H1 (cell line): ENCODE measurements at regions not wholly inside any gene's neighbourhood (a gene's known extent, or its start where the extent isn't known, plus 50 kb on each side); places are given as distances from the start of the nearest gene placed in this dataset.

Source experiments
- CEBPB ChIP-seq: IDR thresholded peaks from 2 replicates; pipeline ENCODE4 v1.6.1; 2012; ENCODE audit warnings: low read depth, low read length
- CHD1 ChIP-seq: IDR thresholded peaks from 2 replicates; pipeline ENCODE4 v1.6.1; 2012; ENCODE audit warnings: low read depth, low read length, improper control_type of control experiment
- POLR2A ChIP-seq, 2 experiments: IDR thresholded peaks; 1 replicate in 1 of 2; 2 replicates in 1 of 2; pipeline ENCODE4 v1.6.1; 2011; ENCODE audit warnings: low read depth in 2 of 2, low read length in 2 of 2, mild to moderate bottlenecking in 2 of 2; ENCODE audit errors: control extremely low read depth in 1 of 2
- POLR2AphosphoS5 ChIP-seq: IDR thresholded peaks from 2 replicates; pipeline ENCODE4 v1.6.1; 2011; ENCODE audit warnings: low read depth, low read length
- RAD21 ChIP-seq, 2 experiments: IDR thresholded peaks in 1 of 2; conservative IDR thresholded peaks in 1 of 2; 2 replicates each; pipeline ENCODE4 v1.6.1; 2011; ENCODE audit warnings: low read depth in 2 of 2, low read length in 2 of 2, improper control_type of control experiment in 1 of 2, inconsistent platforms in 1 of 2, mild to moderate bottlenecking in 1 of 2, moderate library complexity in 1 of 2
- SUZ12 ChIP-seq: fragments of 200-600 bp; sonication (generic); IDR thresholded peaks from 2 replicates; pipeline ENCODE4 v1.6.1; 2012; ENCODE audit warnings: mild to moderate bottlenecking, inconsistent platforms, low read length, moderate library complexity, mixed read lengths
- TBP ChIP-seq: IDR thresholded peaks from 2 replicates; pipeline ENCODE4 v1.6.1; 2011; ENCODE audit warnings: low read depth, low read length, improper control_type of control experiment
- YY1 ChIP-seq: IDR thresholded peaks from 2 replicates; pipeline ENCODE4 v1.6.1; 2011; ENCODE audit warnings: low read depth, mild to moderate bottlenecking, low read length
- TF ChIP-seq, protein P1 (sequence below): fragments of 300-600 bp; sonication (generic); IDR thresholded peaks from 2 replicates; pipeline ENCODE4 v1.7.1; 2012; ENCODE audit warnings: low read length, moderate library complexity, mild to moderate bottlenecking, inconsistent platforms; ENCODE audit not compliant: insufficient replicate concordance
- TF ChIP-seq, protein P2 (sequence below), 3 experiments: IDR thresholded peaks; 1 replicate in 2 of 3; 2 replicates in 1 of 3; pipeline versions ENCODE4 v1.5.1 to v1.6.1; 2011; ENCODE audit warnings: low read length in 3 of 3, mild to moderate bottlenecking in 3 of 3, inconsistent platforms in 2 of 3, low read depth in 1 of 3, moderate library complexity in 1 of 3; ENCODE audit not compliant: insufficient read depth in 1 of 3; ENCODE audit errors: control extremely low read depth in 1 of 3

DNA sequence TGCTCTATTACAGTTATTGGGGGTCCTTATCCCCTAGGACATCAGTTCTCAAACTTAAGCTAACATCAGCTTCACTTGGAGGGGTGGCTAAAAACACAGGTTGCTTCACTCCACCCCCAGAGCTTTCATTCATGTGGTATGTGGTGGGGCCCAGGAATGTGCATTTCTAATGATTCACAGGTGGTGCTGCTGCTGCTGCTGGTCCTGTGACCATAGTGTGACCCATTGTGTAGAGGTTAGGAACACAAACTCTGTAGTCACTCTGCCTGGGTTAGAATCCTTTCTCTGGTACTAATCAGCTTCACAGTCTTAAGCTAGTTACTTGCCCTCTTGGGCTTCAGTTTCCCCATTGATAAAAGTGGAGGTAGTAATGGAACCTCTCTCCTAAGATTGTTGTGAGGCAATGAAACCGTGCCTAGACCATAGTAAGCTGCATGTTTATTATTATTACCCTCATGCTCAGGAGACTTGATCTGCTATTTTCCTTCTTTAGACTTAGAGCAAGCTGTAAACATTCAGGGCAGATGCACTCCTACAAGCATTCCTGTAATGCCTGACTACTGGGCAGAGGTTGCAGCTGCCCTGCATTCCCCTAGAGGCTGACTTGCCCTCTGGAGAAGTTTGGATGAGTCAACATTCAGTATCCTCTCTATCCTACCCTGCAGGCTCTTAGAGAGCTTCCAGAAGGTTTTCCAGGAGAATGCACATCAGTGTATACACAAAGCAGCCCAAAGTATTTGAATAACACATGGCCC is 94.1 kb upstream of the ACSL4 start:
- TF ChIP-seq POLR2AphosphoS5 (no peak), CHD1 (no peak), TBP (no peak), SUZ12 (no peak), POLR2A (IDR thresholded peaks at IDR 0.05; ENCODE audit: control extremely low read depth in 1 of 2, low read depth in 2 of 2, low read length in 2 of 2) (no peak), CEBPB (no peak), RAD21 (IDR thresholded peaks at IDR 0.05 in 1 of 2, conservative IDR thresholded peaks at IDR 0.05 in 1 of 2; ENCODE audit: low read depth in 2 of 2, low read length in 2 of 2) (no peak), YY1 (no peak)
- TF ChIP-seq, protein P1, sequence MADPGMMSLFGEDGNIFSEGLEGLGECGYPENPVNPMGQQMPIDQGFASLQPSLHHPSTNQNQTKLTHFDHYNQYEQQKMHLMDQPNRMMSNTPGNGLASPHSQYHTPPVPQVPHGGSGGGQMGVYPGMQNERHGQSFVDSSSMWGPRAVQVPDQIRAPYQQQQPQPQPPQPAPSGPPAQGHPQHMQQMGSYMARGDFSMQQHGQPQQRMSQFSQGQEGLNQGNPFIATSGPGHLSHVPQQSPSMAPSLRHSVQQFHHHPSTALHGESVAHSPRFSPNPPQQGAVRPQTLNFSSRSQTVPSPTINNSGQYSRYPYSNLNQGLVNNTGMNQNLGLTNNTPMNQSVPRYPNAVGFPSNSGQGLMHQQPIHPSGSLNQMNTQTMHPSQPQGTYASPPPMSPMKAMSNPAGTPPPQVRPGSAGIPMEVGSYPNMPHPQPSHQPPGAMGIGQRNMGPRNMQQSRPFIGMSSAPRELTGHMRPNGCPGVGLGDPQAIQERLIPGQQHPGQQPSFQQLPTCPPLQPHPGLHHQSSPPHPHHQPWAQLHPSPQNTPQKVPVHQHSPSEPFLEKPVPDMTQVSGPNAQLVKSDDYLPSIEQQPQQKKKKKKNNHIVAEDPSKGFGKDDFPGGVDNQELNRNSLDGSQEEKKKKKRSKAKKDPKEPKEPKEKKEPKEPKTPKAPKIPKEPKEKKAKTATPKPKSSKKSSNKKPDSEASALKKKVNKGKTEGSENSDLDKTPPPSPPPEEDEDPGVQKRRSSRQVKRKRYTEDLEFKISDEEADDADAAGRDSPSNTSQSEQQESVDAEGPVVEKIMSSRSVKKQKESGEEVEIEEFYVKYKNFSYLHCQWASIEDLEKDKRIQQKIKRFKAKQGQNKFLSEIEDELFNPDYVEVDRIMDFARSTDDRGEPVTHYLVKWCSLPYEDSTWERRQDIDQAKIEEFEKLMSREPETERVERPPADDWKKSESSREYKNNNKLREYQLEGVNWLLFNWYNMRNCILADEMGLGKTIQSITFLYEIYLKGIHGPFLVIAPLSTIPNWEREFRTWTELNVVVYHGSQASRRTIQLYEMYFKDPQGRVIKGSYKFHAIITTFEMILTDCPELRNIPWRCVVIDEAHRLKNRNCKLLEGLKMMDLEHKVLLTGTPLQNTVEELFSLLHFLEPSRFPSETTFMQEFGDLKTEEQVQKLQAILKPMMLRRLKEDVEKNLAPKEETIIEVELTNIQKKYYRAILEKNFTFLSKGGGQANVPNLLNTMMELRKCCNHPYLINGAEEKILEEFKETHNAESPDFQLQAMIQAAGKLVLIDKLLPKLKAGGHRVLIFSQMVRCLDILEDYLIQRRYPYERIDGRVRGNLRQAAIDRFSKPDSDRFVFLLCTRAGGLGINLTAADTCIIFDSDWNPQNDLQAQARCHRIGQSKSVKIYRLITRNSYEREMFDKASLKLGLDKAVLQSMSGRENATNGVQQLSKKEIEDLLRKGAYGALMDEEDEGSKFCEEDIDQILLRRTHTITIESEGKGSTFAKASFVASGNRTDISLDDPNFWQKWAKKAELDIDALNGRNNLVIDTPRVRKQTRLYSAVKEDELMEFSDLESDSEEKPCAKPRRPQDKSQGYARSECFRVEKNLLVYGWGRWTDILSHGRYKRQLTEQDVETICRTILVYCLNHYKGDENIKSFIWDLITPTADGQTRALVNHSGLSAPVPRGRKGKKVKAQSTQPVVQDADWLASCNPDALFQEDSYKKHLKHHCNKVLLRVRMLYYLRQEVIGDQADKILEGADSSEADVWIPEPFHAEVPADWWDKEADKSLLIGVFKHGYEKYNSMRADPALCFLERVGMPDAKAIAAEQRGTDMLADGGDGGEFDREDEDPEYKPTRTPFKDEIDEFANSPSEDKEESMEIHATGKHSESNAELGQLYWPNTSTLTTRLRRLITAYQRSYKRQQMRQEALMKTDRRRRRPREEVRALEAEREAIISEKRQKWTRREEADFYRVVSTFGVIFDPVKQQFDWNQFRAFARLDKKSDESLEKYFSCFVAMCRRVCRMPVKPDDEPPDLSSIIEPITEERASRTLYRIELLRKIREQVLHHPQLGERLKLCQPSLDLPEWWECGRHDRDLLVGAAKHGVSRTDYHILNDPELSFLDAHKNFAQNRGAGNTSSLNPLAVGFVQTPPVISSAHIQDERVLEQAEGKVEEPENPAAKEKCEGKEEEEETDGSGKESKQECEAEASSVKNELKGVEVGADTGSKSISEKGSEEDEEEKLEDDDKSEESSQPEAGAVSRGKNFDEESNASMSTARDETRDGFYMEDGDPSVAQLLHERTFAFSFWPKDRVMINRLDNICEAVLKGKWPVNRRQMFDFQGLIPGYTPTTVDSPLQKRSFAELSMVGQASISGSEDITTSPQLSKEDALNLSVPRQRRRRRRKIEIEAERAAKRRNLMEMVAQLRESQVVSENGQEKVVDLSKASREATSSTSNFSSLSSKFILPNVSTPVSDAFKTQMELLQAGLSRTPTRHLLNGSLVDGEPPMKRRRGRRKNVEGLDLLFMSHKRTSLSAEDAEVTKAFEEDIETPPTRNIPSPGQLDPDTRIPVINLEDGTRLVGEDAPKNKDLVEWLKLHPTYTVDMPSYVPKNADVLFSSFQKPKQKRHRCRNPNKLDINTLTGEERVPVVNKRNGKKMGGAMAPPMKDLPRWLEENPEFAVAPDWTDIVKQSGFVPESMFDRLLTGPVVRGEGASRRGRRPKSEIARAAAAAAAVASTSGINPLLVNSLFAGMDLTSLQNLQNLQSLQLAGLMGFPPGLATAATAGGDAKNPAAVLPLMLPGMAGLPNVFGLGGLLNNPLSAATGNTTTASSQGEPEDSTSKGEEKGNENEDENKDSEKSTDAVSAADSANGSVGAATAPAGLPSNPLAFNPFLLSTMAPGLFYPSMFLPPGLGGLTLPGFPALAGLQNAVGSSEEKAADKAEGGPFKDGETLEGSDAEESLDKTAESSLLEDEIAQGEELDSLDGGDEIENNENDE = no peak
- TF ChIP-seq, protein P2, sequence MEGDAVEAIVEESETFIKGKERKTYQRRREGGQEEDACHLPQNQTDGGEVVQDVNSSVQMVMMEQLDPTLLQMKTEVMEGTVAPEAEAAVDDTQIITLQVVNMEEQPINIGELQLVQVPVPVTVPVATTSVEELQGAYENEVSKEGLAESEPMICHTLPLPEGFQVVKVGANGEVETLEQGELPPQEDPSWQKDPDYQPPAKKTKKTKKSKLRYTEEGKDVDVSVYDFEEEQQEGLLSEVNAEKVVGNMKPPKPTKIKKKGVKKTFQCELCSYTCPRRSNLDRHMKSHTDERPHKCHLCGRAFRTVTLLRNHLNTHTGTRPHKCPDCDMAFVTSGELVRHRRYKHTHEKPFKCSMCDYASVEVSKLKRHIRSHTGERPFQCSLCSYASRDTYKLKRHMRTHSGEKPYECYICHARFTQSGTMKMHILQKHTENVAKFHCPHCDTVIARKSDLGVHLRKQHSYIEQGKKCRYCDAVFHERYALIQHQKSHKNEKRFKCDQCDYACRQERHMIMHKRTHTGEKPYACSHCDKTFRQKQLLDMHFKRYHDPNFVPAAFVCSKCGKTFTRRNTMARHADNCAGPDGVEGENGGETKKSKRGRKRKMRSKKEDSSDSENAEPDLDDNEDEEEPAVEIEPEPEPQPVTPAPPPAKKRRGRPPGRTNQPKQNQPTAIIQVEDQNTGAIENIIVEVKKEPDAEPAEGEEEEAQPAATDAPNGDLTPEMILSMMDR (IDR thresholded peaks at IDR 0.05; ENCODE audit: control extremely low read depth in 1 of 3, insufficient read depth in 1 of 3, low read depth in 1 of 3, low read length in 3 of 3) = no peak
